ENCODE measurements at regions not wholly inside any gene's neighbourhood (a gene's known extent, or its start where the extent isn't known, plus 50 kb on each side); places are given as distances from the start of the nearest gene placed in this dataset.

DNA sequence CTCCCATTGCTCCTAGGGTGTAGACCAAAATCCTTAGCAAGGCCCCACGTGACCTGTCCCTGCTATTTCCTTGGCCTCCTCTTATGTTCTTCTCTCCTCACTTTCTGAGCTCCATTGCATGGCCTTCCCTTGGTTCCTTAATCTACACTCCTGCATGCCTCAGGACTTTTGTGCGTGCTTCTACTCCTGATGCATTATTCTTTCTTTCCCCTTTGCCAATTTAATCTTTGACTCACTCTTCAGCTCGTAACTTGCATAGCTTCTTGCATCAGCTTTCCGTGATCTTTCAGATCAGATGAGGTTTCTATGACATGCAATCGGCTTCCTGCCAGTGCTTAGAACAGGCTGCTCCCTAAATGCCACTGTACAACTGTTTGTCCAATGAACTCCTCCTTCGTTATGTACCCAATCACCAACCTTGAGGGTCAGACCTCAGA is 261.6 kb upstream of the CADM1 start:
- H3K9me3 ChIP-seq: no peaks in the 10 kb centered on the region
- no peaks in the 10 kb centered on the region for H3K36me3 ChIP-seq (replicated peaks in 1 of 2; ENCODE audit: control insufficient read depth in 1 of 2, insufficient read depth in 2 of 2, low read length in 1 of 2)
- no peaks in the 10 kb centered on the region for H3K79me2 ChIP-seq (ENCODE audit: insufficient read depth)
- 28% methylated on average over 6 of the region's 6 CpGs for whole genome bisulfite sequencing (ENCODE audit: low lambda C conversion rate)
- H3K27ac ChIP-seq (ENCODE audit: low read depth in 2 of 2, low read length in 1 of 2): no peak overlapping the region
- no peaks in the 10 kb centered on the region for H3F3A ChIP-seq (replicated peaks; ENCODE audit: insufficient read depth)
- no peak overlapping the region for H2AFZ ChIP-seq (ENCODE audit: low read depth)
- TF ChIP-seq, protein P1, sequence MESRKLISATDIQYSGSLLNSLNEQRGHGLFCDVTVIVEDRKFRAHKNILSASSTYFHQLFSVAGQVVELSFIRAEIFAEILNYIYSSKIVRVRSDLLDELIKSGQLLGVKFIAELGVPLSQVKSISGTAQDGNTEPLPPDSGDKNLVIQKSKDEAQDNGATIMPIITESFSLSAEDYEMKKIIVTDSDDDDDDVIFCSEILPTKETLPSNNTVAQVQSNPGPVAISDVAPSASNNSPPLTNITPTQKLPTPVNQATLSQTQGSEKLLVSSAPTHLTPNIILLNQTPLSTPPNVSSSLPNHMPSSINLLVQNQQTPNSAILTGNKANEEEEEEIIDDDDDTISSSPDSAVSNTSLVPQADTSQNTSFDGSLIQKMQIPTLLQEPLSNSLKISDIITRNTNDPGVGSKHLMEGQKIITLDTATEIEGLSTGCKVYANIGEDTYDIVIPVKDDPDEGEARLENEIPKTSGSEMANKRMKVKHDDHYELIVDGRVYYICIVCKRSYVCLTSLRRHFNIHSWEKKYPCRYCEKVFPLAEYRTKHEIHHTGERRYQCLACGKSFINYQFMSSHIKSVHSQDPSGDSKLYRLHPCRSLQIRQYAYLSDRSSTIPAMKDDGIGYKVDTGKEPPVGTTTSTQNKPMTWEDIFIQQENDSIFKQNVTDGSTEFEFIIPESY (IDR thresholded peaks at IDR 0.05; ENCODE audit: borderline replicate concordance, low read depth): no peak
- H3K9me2 ChIP-seq: no peaks in the 10 kb centered on the region
- DNase-seq: no peak
- H3K4me1 ChIP-seq (ENCODE audit: control insufficient read depth in 1 of 2, insufficient read depth in 2 of 2, low read depth in 1 of 2, low read length in 1 of 2): no peaks in the 10 kb centered on the region; a peak in 1 of 4 replicates
- ChIA-PET CTCF (no interaction called here), POLR2A (no interaction called here)
- H4K20me1 ChIP-seq (ENCODE audit: insufficient read depth): no peaks in the 10 kb centered on the region
- H3K4me3 ChIP-seq (ENCODE audit: low read depth in 2 of 2, low read length in 1 of 2): no peak overlapping the region
- H3K4me2 ChIP-seq: no peak overlapping the region
- H3K27me3 ChIP-seq (ENCODE audit: insufficient read depth): no peaks in the 10 kb centered on the region
- no peak overlapping the region for H3K9ac ChIP-seq

DNA sequence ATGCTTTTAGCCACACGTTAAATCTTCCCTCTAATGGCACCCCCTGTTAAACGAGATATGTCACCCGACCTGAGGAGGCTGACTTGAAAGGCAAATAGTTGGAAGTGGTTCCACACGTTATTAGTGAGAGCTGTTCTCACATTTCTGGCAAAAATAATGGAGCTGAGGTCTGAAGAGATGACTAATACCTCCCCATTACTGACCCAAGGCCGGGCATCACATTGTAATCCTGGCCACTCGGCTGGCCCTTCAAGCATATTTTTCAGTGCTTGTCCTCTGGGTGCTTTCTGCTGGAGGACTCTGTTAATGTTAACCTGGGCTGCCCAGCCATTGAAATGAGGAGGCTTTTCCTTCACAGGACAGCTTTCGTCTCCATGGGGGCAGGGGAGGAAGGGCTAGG is 260.0 kb upstream of the CADM1 start:
- no peak for TF ChIP-seq JUND (IDR thresholded peaks at IDR 0.05)
- TF ChIP-seq, protein P2, sequence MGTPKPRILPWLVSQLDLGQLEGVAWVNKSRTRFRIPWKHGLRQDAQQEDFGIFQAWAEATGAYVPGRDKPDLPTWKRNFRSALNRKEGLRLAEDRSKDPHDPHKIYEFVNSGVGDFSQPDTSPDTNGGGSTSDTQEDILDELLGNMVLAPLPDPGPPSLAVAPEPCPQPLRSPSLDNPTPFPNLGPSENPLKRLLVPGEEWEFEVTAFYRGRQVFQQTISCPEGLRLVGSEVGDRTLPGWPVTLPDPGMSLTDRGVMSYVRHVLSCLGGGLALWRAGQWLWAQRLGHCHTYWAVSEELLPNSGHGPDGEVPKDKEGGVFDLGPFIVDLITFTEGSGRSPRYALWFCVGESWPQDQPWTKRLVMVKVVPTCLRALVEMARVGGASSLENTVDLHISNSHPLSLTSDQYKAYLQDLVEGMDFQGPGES (IDR thresholded peaks at IDR 0.05; ENCODE audit: low read depth, low read length): no peak
- TF ChIP-seq EP300 (IDR thresholded peaks at IDR 0.05; ENCODE audit: borderline replicate concordance in 1 of 2, low read depth in 1 of 2, low read length in 1 of 2): no peak
- TF ChIP-seq, protein P3, sequence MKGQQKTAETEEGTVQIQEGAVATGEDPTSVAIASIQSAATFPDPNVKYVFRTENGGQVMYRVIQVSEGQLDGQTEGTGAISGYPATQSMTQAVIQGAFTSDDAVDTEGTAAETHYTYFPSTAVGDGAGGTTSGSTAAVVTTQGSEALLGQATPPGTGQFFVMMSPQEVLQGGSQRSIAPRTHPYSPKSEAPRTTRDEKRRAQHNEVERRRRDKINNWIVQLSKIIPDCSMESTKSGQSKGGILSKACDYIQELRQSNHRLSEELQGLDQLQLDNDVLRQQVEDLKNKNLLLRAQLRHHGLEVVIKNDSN (IDR thresholded peaks at IDR 0.05; ENCODE audit: borderline replicate concordance, low read depth): no peak
- no peak for TF ChIP-seq EZH2phosphoT487 (IDR thresholded peaks at IDR 0.05; ENCODE audit: borderline replicate concordance, low read depth)
- no peak for TF ChIP-seq RCOR1 (IDR thresholded peaks at IDR 0.05; ENCODE audit: low read length)
- no peak for TF ChIP-seq GABPA (IDR thresholded peaks at IDR 0.05; ENCODE audit: low read depth)
- no peak for TF ChIP-seq FOXM1 (IDR thresholded peaks at IDR 0.05; ENCODE audit: low read depth)
- no peak for TF ChIP-seq FOSL2 (IDR thresholded peaks at IDR 0.05; ENCODE audit: borderline replicate concordance, low read depth)
- no peak for TF ChIP-seq NRF1 (IDR thresholded peaks at IDR 0.05; ENCODE audit: low read depth, low read length)
- TF ChIP-seq FOXJ3 (CRISPR knock-in tag; IDR thresholded peaks at IDR 0.05): no peak
- TF ChIP-seq, protein P4, sequence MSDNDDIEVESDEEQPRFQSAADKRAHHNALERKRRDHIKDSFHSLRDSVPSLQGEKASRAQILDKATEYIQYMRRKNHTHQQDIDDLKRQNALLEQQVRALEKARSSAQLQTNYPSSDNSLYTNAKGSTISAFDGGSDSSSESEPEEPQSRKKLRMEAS (IDR thresholded peaks at IDR 0.05; ENCODE audit: low read depth): no peak
- no peak for TF ChIP-seq POLR2AphosphoS5 (IDR thresholded peaks at IDR 0.05; ENCODE audit: low read depth, low read length)
- TF ChIP-seq SIN3A (IDR thresholded peaks at IDR 0.05; ENCODE audit: borderline replicate concordance, low read depth, low read length): no peak
- TF ChIP-seq ELF1 (IDR thresholded peaks at IDR 0.05): no peak
- TF ChIP-seq, protein P1 (IDR thresholded peaks at IDR 0.05; ENCODE audit: borderline replicate concordance, low read depth): no peak
- TF ChIP-seq, protein P5, sequence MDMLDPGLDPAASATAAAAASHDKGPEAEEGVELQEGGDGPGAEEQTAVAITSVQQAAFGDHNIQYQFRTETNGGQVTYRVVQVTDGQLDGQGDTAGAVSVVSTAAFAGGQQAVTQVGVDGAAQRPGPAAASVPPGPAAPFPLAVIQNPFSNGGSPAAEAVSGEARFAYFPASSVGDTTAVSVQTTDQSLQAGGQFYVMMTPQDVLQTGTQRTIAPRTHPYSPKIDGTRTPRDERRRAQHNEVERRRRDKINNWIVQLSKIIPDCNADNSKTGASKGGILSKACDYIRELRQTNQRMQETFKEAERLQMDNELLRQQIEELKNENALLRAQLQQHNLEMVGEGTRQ (IDR thresholded peaks at IDR 0.05; ENCODE audit: borderline replicate concordance, low read depth, low read length): no peak
- no peak for TF ChIP-seq TCF12 (IDR thresholded peaks at IDR 0.05)
- no peaks in the 10 kb centered on the region for H3K79me2 ChIP-seq (ENCODE audit: insufficient read depth)
- WGBS (ENCODE audit: low lambda C conversion rate): 20% methylated on average over 5 of the region's 7 CpGs
- no peak overlapping the region for H3K27ac ChIP-seq (ENCODE audit: low read depth in 2 of 2, low read length in 1 of 2)
- H2AFZ ChIP-seq (ENCODE audit: low read depth): no peak overlapping the region
- no peaks in the 10 kb centered on the region for H3F3A ChIP-seq (replicated peaks; ENCODE audit: insufficient read depth)
- ChIA-PET POLR2A (no interaction called here), CTCF (interaction anchor here (1.0 to 1.2 kb wide), 2 partner anchors 10 to 15 kb away, joined by 3 read pairs; no protein-coding TSS in a partner anchor)
- no peaks in the 10 kb centered on the region; a peak in 1 of 4 replicates for H3K4me1 ChIP-seq (ENCODE audit: control insufficient read depth in 1 of 2, insufficient read depth in 2 of 2, low read depth in 1 of 2, low read length in 1 of 2)
- H4K20me1 ChIP-seq (ENCODE audit: insufficient read depth): no peaks in the 10 kb centered on the region
- H3K9me3 ChIP-seq: no peaks in the 10 kb centered on the region
- H3K9me2 ChIP-seq: no peaks in the 10 kb centered on the region
- H3K4me3 ChIP-seq (ENCODE audit: low read depth in 2 of 2, low read length in 1 of 2): no peak overlapping the region
- no peak overlapping the region for H3K9ac ChIP-seq
- no peak overlapping the region for H3K4me2 ChIP-seq
- no peaks in the 10 kb centered on the region for H3K27me3 ChIP-seq (ENCODE audit: insufficient read depth)
- DNase-seq: no peak
- H3K36me3 ChIP-seq (replicated peaks in 1 of 2; ENCODE audit: control insufficient read depth in 1 of 2, insufficient read depth in 2 of 2, low read length in 1 of 2): no peaks in the 10 kb centered on the region

Measured in SK-N-SH (cell line).